ENCODE measurements at regions not wholly inside any gene's neighbourhood (a gene's known extent, or its start where the extent isn't known, plus 50 kb on each side); places are given as distances from the start of the nearest gene placed in this dataset.

GRCh38 chr22:48855593-48856307 is 971.9 kb downstream of the BRD1 start:
- TF ChIP-seq POLR2A (IDR thresholded peaks at IDR 0.05) (no peak), CTCF (IDR thresholded peaks at IDR 0.05) (no peak)

Data from esophagus squamous epithelium (tissue), 4 donors.